ENCODE measurements at regions not wholly inside any gene's neighbourhood (a gene's known extent, or its start where the extent isn't known, plus 50 kb on each side); places are given as distances from the start of the nearest gene placed in this dataset.

DNA sequence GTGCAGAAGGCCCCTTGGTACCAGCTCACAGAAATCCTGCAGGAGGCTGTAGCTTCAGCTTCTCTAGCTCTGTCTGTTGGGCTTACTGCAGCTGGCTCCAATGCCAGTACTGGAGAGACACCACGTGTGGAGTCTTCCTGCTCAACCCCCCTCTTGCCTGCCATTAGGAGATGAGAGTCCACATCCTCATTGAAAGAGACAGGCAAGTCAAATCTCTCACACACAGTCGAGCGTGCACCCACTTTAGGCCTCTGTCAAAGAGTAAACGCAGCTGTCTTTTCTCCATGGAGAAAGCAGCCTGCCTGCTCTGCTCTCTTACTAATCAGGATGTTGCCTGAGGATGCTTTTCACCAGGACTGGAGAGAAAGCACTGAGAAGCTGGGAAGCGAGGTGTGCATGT, 523.0 kb upstream of the NBEA start:
- TF ChIP-seq SMC3 (IDR thresholded peaks at IDR 0.05; ENCODE audit: low read depth, low read length) (no peak), CTCF (conservative IDR thresholded peaks at IDR 0.05; ENCODE audit: low read depth, low read length) (no peak), USF2 (IDR thresholded peaks at IDR 0.05; ENCODE audit: low read depth, low read length) (no peak), BHLHE40 (IDR thresholded peaks at IDR 0.05; ENCODE audit: low read depth, low read length) (no peak)

All from IMR-90 (cell line).